ENCODE measurements at regions not wholly inside any gene's neighbourhood (a gene's known extent, or its start where the extent isn't known, plus 50 kb on each side); places are given as distances from the start of the nearest gene placed in this dataset.

- DNase-seq (ENCODE audit: low read depth), result peak; percentile 3
- no peak for TF ChIP-seq CTCF (conservative IDR thresholded peaks at IDR 0.05; ENCODE audit: control insufficient read depth, insufficient read depth, low read depth, low read length)
- H3K4me3 ChIP-seq (ENCODE audit: control insufficient read depth, low read depth, low read length), result no peak overlapping the region
Observed at GRCh38 chr9:104286799-104287198, 192.7 kb downstream of the SMC2 start.

- H3K4me3 ChIP-seq (ENCODE audit: control insufficient read depth, low read depth, low read length), result no peak overlapping the region
- no peak for TF ChIP-seq CTCF (conservative IDR thresholded peaks at IDR 0.05; ENCODE audit: control insufficient read depth, insufficient read depth, low read depth, low read length)
- peak; percentile 6 for DNase-seq (ENCODE audit: low read depth)
Observed at GRCh38 chr9:104287253-104287878, 193.3 kb downstream of the SMC2 start.

- TF ChIP-seq CTCF (conservative IDR thresholded peaks at IDR 0.05; ENCODE audit: control insufficient read depth, insufficient read depth, low read depth, low read length), result no peak
- no peak overlapping the region for H3K4me3 ChIP-seq (ENCODE audit: control insufficient read depth, low read depth, low read length)
- no peak for DNase-seq (ENCODE audit: low read depth)
Observed at GRCh38 chr9:104293877-104294276, 199.8 kb downstream of the SMC2 start.

GRCh38 chr9:104300124-104300523 is 203.9 kb upstream of the OR13F1 start:
- no peak for DNase-seq (ENCODE audit: low read depth)
- no peak for TF ChIP-seq CTCF (conservative IDR thresholded peaks at IDR 0.05; ENCODE audit: control insufficient read depth, insufficient read depth, low read depth, low read length)
- H3K4me3 ChIP-seq (ENCODE audit: control insufficient read depth, low read depth, low read length), result no peak overlapping the region

GRCh38 chr9:104301755-104302154 is 202.3 kb upstream of the OR13F1 start:
- TF ChIP-seq CTCF (conservative IDR thresholded peaks at IDR 0.05; ENCODE audit: control insufficient read depth, insufficient read depth, low read depth, low read length), result no peak
- DNase-seq (ENCODE audit: low read depth), result no peak
- H3K4me3 ChIP-seq (ENCODE audit: control insufficient read depth, low read depth, low read length), result no peak overlapping the region

- no peak overlapping the region for H3K4me3 ChIP-seq (ENCODE audit: control insufficient read depth, low read depth, low read length)
- no peak for DNase-seq (ENCODE audit: low read depth)
- no peak for TF ChIP-seq CTCF (conservative IDR thresholded peaks at IDR 0.05; ENCODE audit: control insufficient read depth, insufficient read depth, low read depth, low read length)
Observed at GRCh38 chr9:104302775-104303174, 201.3 kb upstream of the OR13F1 start.

- H3K4me3 ChIP-seq (ENCODE audit: control insufficient read depth, low read depth, low read length), result no peak overlapping the region
- no peak for TF ChIP-seq CTCF (conservative IDR thresholded peaks at IDR 0.05; ENCODE audit: control insufficient read depth, insufficient read depth, low read depth, low read length)
- no peak for DNase-seq (ENCODE audit: low read depth)
Observed at GRCh38 chr9:104304925-104305324, 199.1 kb upstream of the OR13F1 start.

Measured in fibroblast of mammary gland (primary cell).